IMR-90 (cell line): ENCODE measurements at regions not wholly inside any gene's neighbourhood (a gene's known extent, or its start where the extent isn't known, plus 50 kb on each side); places are given as distances from the start of the nearest gene placed in this dataset.

Experiments
- ATAC-seq: fragments of 200-7000 bp; cut with Tn5 transposase; 2 replicates; pipeline ENCODE4 v1.9.1; 2020; ENCODE audit warnings: low read depth, mild to moderate bottlenecking, moderate library complexity
- BruUV-seq: library from RNA; stranded (reverse); fragments of 400-500 nt; replicated peaks from 2 replicates; lab custom pipeline; 2021; lab: Mats Ljungman, UMichigan
- CTCF ChIA-PET: fragments of 300-600 bp; formaldehyde crosslinking; extraction: SDS; loops from one replicate; lab custom pipeline; 2021; ENCODE audit warnings: antibody characterized with exemption; lab: Yijun Ruan, JAX
- POLR2A ChIA-PET: fragments of 300-600 bp; sonication (Branson Sonifier 250); formaldehyde crosslinking; loops from one replicate; lab custom pipeline; 2022; ENCODE audit warnings: antibody characterized with exemption; ENCODE audit not compliant: unreplicated experiment; lab: Charles Lee
- DNase-seq: peaks from one replicate; pipeline ENCODE4 v3.0.0; 2013
- H2AFZ ChIP-seq: replicated peaks from 2 replicates; pipeline ENCODE3; 2013; ENCODE audit warnings: low read length, mild to moderate bottlenecking; ENCODE audit not compliant: poor library complexity
- H2AK5ac ChIP-seq: 2 replicates; pipeline ENCODE4 v1.6.1; 2013; ENCODE audit warnings: low read depth, low read length, inconsistent platforms
- H2AK9ac ChIP-seq: replicated peaks from 2 replicates; pipeline ENCODE3; 2013; ENCODE audit warnings: mild to moderate bottlenecking, low read depth, low read length, moderate library complexity; ENCODE audit not compliant: poor library complexity
- H2BK120ac ChIP-seq: 2 replicates; pipeline ENCODE4 v1.6.1; 2013; ENCODE audit warnings: low read depth, low read length, inconsistent platforms
- H2BK15ac ChIP-seq: 3 replicates; pipeline ENCODE4 v1.6.1; 2013; ENCODE audit warnings: low read depth, low read length, inconsistent platforms
- H2BK20ac ChIP-seq: 2 replicates; pipeline ENCODE4 v1.6.1; 2013; ENCODE audit warnings: low read depth, mild to moderate bottlenecking, inconsistent platforms, low read length, moderate library complexity
- H2BK5ac ChIP-seq: 2 replicates; pipeline ENCODE4 v1.6.1; 2013; ENCODE audit warnings: mild to moderate bottlenecking, low read depth, low read length, inconsistent platforms; ENCODE audit not compliant: poor library complexity, severe bottlenecking
- H3K14ac ChIP-seq: replicated peaks from 2 replicates; pipeline ENCODE4 v1.6.1; 2013; ENCODE audit warnings: low read depth, low read length, inconsistent platforms
- H3K18ac ChIP-seq: 2 replicates; pipeline ENCODE4 v1.6.1; 2013; ENCODE audit warnings: low read depth, low read length, control low read depth
- H3K23ac ChIP-seq: 2 replicates; pipeline ENCODE4 v1.6.1; 2013; ENCODE audit warnings: low read depth, low read length, inconsistent platforms
- H3K27ac ChIP-seq: 2 replicates; pipeline ENCODE4 v1.5.1; 2013; ENCODE audit warnings: mild to moderate bottlenecking, control low read depth, low read length; ENCODE audit not compliant: insufficient read depth
- H3K27me3 ChIP-seq: 2 replicates; pipeline ENCODE4 v1.6.1; 2013; ENCODE audit warnings: low read length; ENCODE audit not compliant: control insufficient read depth, insufficient read depth
- H3K36me3 ChIP-seq: 2 replicates; pipeline ENCODE4 v1.6.1; 2013; ENCODE audit warnings: low read length, mixed read lengths; ENCODE audit not compliant: control insufficient read depth, insufficient read depth
- H3K4ac ChIP-seq: 2 replicates; pipeline ENCODE4 v1.6.1; 2013; ENCODE audit warnings: low read depth, low read length, inconsistent platforms
- H3K4me1 ChIP-seq: 2 replicates; pipeline ENCODE4 v1.6.1; 2013; ENCODE audit warnings: low read length, mixed read lengths; ENCODE audit not compliant: control insufficient read depth, insufficient read depth
- H3K4me2 ChIP-seq: 2 replicates; pipeline ENCODE4 v1.6.1; 2013; ENCODE audit warnings: low read depth, mild to moderate bottlenecking, control low read depth, low read length, moderate library complexity
- H3K4me3 ChIP-seq: 2 replicates; pipeline ENCODE4 v1.5.1; 2013; ENCODE audit warnings: low read depth, mild to moderate bottlenecking, control low read depth, low read length, moderate library complexity; ENCODE audit not compliant: insufficient read depth
- H3K56ac ChIP-seq: 2 replicates; pipeline ENCODE4 v1.6.1; 2013; ENCODE audit warnings: low read length, inconsistent platforms; ENCODE audit not compliant: insufficient read depth; ENCODE audit errors: extremely low read depth
- H3K79me1 ChIP-seq, 2 experiments: 2 replicates each; pipeline ENCODE4 v1.6.1; 2013; ENCODE audit warnings: low read length in 2 of 2, inconsistent platforms in 1 of 2, low read depth in 1 of 2
- H3K9ac ChIP-seq: 2 replicates; pipeline ENCODE4 v1.6.1; 2013; ENCODE audit warnings: low read depth, low read length, control low read depth
- H3K9me1 ChIP-seq: 2 replicates; pipeline ENCODE4 v1.6.1; 2013; ENCODE audit warnings: low read length, inconsistent platforms; ENCODE audit not compliant: insufficient read depth
- H3K9me3 ChIP-seq: 2 replicates; pipeline ENCODE4 v1.6.1; 2013; ENCODE audit warnings: low read length; ENCODE audit not compliant: control insufficient read depth, insufficient read depth
- H4K20me1 ChIP-seq: 2 replicates; pipeline ENCODE4 v1.6.1; 2013; ENCODE audit warnings: low read length, inconsistent platforms; ENCODE audit not compliant: insufficient read depth
- H4K5ac ChIP-seq: 2 replicates; pipeline ENCODE4 v1.6.1; 2013; ENCODE audit warnings: mild to moderate bottlenecking, low read depth, low read length, control low read depth
- H4K8ac ChIP-seq, 2 experiments: 2 replicates each; pipeline ENCODE4 v1.6.1; 2013; ENCODE audit warnings: low read depth in 2 of 2, low read length in 2 of 2, control low read depth in 1 of 2, inconsistent platforms in 1 of 2
- H4K91ac ChIP-seq: 2 replicates; pipeline ENCODE4 v1.6.1; 2013; ENCODE audit warnings: low read depth, low read length, inconsistent platforms; ENCODE audit not compliant: insufficient read depth
- BHLHE40 ChIP-seq: fragments of 150-350 bp; IDR thresholded peaks from 2 replicates; pipeline ENCODE4 v1.6.1; 2016; ENCODE audit warnings: mild to moderate bottlenecking, low read depth, low read length
- CEBPB ChIP-seq: IDR thresholded peaks from 2 replicates; pipeline ENCODE4 v1.6.1; 2012; ENCODE audit warnings: low read depth, low read length, improper control_type of control experiment
- CHD1 ChIP-seq: IDR thresholded peaks from 2 replicates; pipeline ENCODE4 v1.6.1; 2012; ENCODE audit warnings: low read depth, low read length, improper control_type of control experiment
- CTCF ChIP-seq: conservative IDR thresholded peaks from 2 replicates; pipeline ENCODE4 v1.5.1; 2012; ENCODE audit warnings: mild to moderate bottlenecking, low read depth, low read length, improper control_type of control experiment
- ELK1 ChIP-seq: fragments of 150-350 bp; IDR thresholded peaks from 2 replicates; pipeline ENCODE4 v1.6.1; 2016; ENCODE audit warnings: low read depth, mild to moderate bottlenecking, low read length, moderate library complexity, borderline replicate concordance
- FOS ChIP-seq: fragments of 150-350 bp; IDR thresholded peaks from 2 replicates; pipeline ENCODE4 v1.6.1; 2016; ENCODE audit warnings: low read depth, low read length
- MAFK ChIP-seq: IDR thresholded peaks from 2 replicates; pipeline ENCODE4 v1.6.1; 2012; ENCODE audit warnings: low read depth, low read length, improper control_type of control experiment
- MAZ ChIP-seq: IDR thresholded peaks from 2 replicates; pipeline ENCODE4 v1.6.1; 2012; ENCODE audit warnings: low read depth, mild to moderate bottlenecking, low read length, improper control_type of control experiment, moderate library complexity, borderline replicate concordance
- MXI1 ChIP-seq: IDR thresholded peaks from 2 replicates; pipeline ENCODE4 v1.6.1; 2012; ENCODE audit warnings: low read depth, mild to moderate bottlenecking, low read length, moderate library complexity, borderline replicate concordance
- NFE2L2 ChIP-seq: fragments of 150-350 bp; IDR thresholded peaks from 2 replicates; pipeline ENCODE4 v1.6.1; 2016; ENCODE audit warnings: low read depth, mild to moderate bottlenecking, low read length
- POLR2A ChIP-seq: IDR thresholded peaks from 2 replicates; pipeline ENCODE4 v1.6.1; 2012; ENCODE audit warnings: mild to moderate bottlenecking, low read depth, low read length
- RAD21 ChIP-seq: IDR thresholded peaks from 2 replicates; pipeline ENCODE4 v1.6.1; 2012; ENCODE audit warnings: low read length, improper control_type of control experiment
- RCOR1 ChIP-seq: IDR thresholded peaks from 2 replicates; pipeline ENCODE4 v1.6.1; 2012; ENCODE audit warnings: mild to moderate bottlenecking, low read length, improper control_type of control experiment; ENCODE audit not compliant: insufficient replicate concordance
- RFX5 ChIP-seq: IDR thresholded peaks from 2 replicates; pipeline ENCODE4 v1.8.0; 2012; ENCODE audit warnings: low read depth, mild to moderate bottlenecking, low read length, moderate library complexity
- SMC3 ChIP-seq: fragments of 150-350 bp; IDR thresholded peaks from 2 replicates; pipeline ENCODE4 v1.6.1; 2016; ENCODE audit warnings: low read depth, mild to moderate bottlenecking, antibody characterized with exemption, low read length, moderate library complexity
- USF2 ChIP-seq: fragments of 150-350 bp; IDR thresholded peaks from 2 replicates; pipeline ENCODE4 v1.6.1; 2017; ENCODE audit warnings: mild to moderate bottlenecking, antibody characterized with exemption, low read length, low read depth
- whole genome bisulfite sequencing, 2 experiments: methylation state at CpG; one replicate each; pipeline versions ENCODE4 v1.1.5 to v1.1.7; 2013; ENCODE audit warnings: missing lambda C conversion rate in 2 of 2; ENCODE audit not compliant: insufficient read length in 1 of 2; ENCODE audit errors: extremely low coverage in 2 of 2; 5-methylcytosine and 5-hydroxymethylcytosine counted together
- dilution Hi-C: fragments of 300-500 bp; cut with HindIII; formaldehyde crosslinking; loops from one replicate; pipeline ENCODE4 v1.14.3; 2018; ENCODE audit warnings: low sequenced_read_pairs; ENCODE audit not compliant: unreplicated experiment
- in situ Hi-C: fragments of 300-500 bp; cut with MboI; formaldehyde crosslinking; loops from 3 replicates; pipeline ENCODE4 v1.14.3; 2019; ENCODE audit warnings: low sequenced_read_pairs, inconsistent platforms, mixed read lengths
- intact Hi-C: fragments of 100-400 bp; cut with micrococcal nuclease; formaldehyde crosslinking; loops from 2 replicates; pipeline ENCODE4 v1.10.0; 2022

- DNase-seq, result no peak
- in situ Hi-C loops, result no loop called here
- Histone ChIP-seq H3K9ac (no peak overlapping the region), H2BK15ac (no peak overlapping the region), H2BK5ac (no peak overlapping the region), H3K18ac (no peak overlapping the region), H3K9me1 (no peaks in the 10 kb centered on the region), H3K27me3 (no peaks in the 10 kb centered on the region), H2BK120ac (no peak overlapping the region), H2AK5ac (no peak overlapping the region), H3K79me1 (no peaks in the 10 kb centered on the region), H3K23ac (no peak overlapping the region), H3K4me1 (no peaks in the 10 kb centered on the region), H3K56ac (no peak overlapping the region), H3K14ac (no peak overlapping the region), H3K36me3 (no peaks in the 10 kb centered on the region), H2AFZ (no peak overlapping the region), H4K20me1 (no peaks in the 10 kb centered on the region), H2AK9ac (no peak overlapping the region), H4K5ac (no peak overlapping the region), H3K4me2 (no peak overlapping the region), H3K4ac (no peak overlapping the region), H3K9me3 (no peaks in the 10 kb centered on the region), H4K91ac (no peak overlapping the region), H3K27ac (no peak overlapping the region), H3K4me3 (no peak overlapping the region), H2BK20ac (no peak overlapping the region), H4K8ac (no peak overlapping the region)
- TF ChIP-seq MAFK (no peak), CTCF (no peak), ELK1 (no peak), RFX5 (no peak), RCOR1 (no peak), BHLHE40 (no peak), CHD1 (no peak), NFE2L2 (no peak), FOS (no peak), POLR2A (no peak), MXI1 (no peak), SMC3 (no peak), USF2 (no peak), MAZ (no peak), RAD21 (no peak), CEBPB (no peak)
- no TSS peak for BruUV-seq
- ChIA-PET CTCF (no interaction called here), POLR2A (no interaction called here)
- WGBS, 2 experiments, result no CpG with 5 or more reads among the region's 6 CpGs
- no peak for ATAC-seq
- intact Hi-C loops, result no loop called here
- dilution Hi-C loops, result no loop called here
These were observed 450.3 kb upstream of the CLINT1 start for GRCh38 chr5:158309088-158309807.
